ENCODE measurements at regions not wholly inside any gene's neighbourhood (a gene's known extent, or its start where the extent isn't known, plus 50 kb on each side); places are given as distances from the start of the nearest gene placed in this dataset.
A peak's percentile ranks its signal among the peaks of the same experiment; 100 is the strongest.

DNA sequence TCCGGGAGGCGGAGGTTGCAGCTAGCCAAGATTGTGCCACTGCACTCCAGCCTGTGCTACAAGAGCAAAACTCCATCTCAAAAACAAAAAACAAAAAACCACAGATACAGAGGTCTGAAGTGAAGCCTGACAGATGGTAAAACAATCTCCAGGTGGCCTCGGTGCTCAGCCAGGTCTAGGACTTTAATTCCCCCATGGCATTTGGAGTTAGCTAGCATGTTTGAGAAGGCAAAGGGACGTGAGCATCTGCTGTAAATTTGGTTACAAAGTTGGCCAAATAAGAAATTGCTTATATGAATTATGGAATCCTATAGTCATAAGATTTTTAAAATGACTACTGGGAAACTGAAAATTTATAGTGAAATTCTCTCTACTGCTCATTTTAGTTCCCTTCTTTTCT lies 98.3 kb upstream of the FMN2 start:
- Histone ChIP-seq H2AFZ (ENCODE audit: low read length) (no peak overlapping the region), H2AK5ac (ENCODE audit: low read depth, low read length) (no peak overlapping the region), H3K23ac (ENCODE audit: low read depth, low read length, poor library complexity) (no peak overlapping the region), H3K4me2 (ENCODE audit: insufficient read depth, low read length, poor library complexity, severe bottlenecking) (no peak overlapping the region), H3K27me3 (ENCODE audit: control insufficient read depth in 3 of 3, insufficient read depth in 3 of 3, low read depth in 1 of 3, low read length in 3 of 3) (peaks cover 0 to 36% (median 5%) of the 10 kb centered on the region in 3 experiments), H3K27ac (replicated peaks; ENCODE audit: low read length) (no peak overlapping the region), H3K36me3 (replicated peaks in 1 of 2; ENCODE audit: control insufficient read depth in 2 of 2, insufficient read depth in 2 of 2, low read length in 2 of 2) (no peaks in the 10 kb centered on the region), H2BK12ac (ENCODE audit: low read length) (no peak overlapping the region), H3K14ac (ENCODE audit: low read length) (no peak overlapping the region), H3K9me3 (replicated peaks in 1 of 2; ENCODE audit: control insufficient read depth in 2 of 2, insufficient read depth in 1 of 2, low read depth in 1 of 2, low read length in 2 of 2) (no peaks in the 10 kb centered on the region), H4K8ac (ENCODE audit: low read depth, low read length) (no peak overlapping the region), H3K9ac (ENCODE audit: low read depth, low read length, poor library complexity) (no peak overlapping the region), H3K79me1 (ENCODE audit: low read depth, low read length) (peaks cover 2% of the 10 kb centered on the region), H2BK120ac (ENCODE audit: low read depth, low read length) (no peak overlapping the region), H3K18ac (ENCODE audit: low read length) (no peak overlapping the region), H2BK5ac (ENCODE audit: low read length) (no peak overlapping the region), H3K4me1 (ENCODE audit: control insufficient read depth in 2 of 2, insufficient read depth in 1 of 2, low read depth in 1 of 2, low read length in 2 of 2) (no peaks in the 10 kb centered on the region), H2BK15ac (ENCODE audit: low read length) (no peak overlapping the region), H4K91ac (ENCODE audit: low read depth, low read length, poor library complexity) (no peak overlapping the region), H3K4me3 (ENCODE audit: low read length in 2 of 2) (no peak overlapping the region), H3K4ac (ENCODE audit: low read length) (no peak overlapping the region)
- DNase-seq (ENCODE audit: low spot score), result no peak
- no CpG with 5 or more reads among the region's 4 CpGs for WGBS, 2 donors (ENCODE audit: extremely low coverage in 2 of 2, insufficient read length in 2 of 2, insufficient replicate concordance in 1 of 2)

- Histone ChIP-seq H3K4me2 (ENCODE audit: insufficient read depth, low read length, poor library complexity, severe bottlenecking) (no peak overlapping the region), H3K9ac (ENCODE audit: low read depth, low read length, poor library complexity) (no peak overlapping the region), H3K79me1 (ENCODE audit: low read depth, low read length) (no peaks in the 10 kb centered on the region), H3K4me3 (ENCODE audit: low read length in 2 of 2) (no peak overlapping the region), H3K27ac (replicated peaks; ENCODE audit: low read length) (no peak overlapping the region), H4K91ac (ENCODE audit: low read depth, low read length, poor library complexity) (no peak overlapping the region), H2AK5ac (ENCODE audit: low read depth, low read length) (no peak overlapping the region), H3K9me3 (replicated peaks in 1 of 2; ENCODE audit: control insufficient read depth in 2 of 2, insufficient read depth in 1 of 2, low read depth in 1 of 2, low read length in 2 of 2) (no peaks in the 10 kb centered on the region), H2BK5ac (ENCODE audit: low read length) (no peak overlapping the region), H3K23ac (ENCODE audit: low read depth, low read length, poor library complexity) (no peak overlapping the region), H3K36me3 (replicated peaks in 1 of 2; ENCODE audit: control insufficient read depth in 2 of 2, insufficient read depth in 2 of 2, low read length in 2 of 2) (no peaks in the 10 kb centered on the region), H3K4me1 (ENCODE audit: control insufficient read depth in 2 of 2, insufficient read depth in 1 of 2, low read depth in 1 of 2, low read length in 2 of 2) (no peaks in the 10 kb centered on the region), H3K27me3 (ENCODE audit: control insufficient read depth in 3 of 3, insufficient read depth in 3 of 3, low read depth in 1 of 3, low read length in 3 of 3) (peaks cover 0 to 53% (median 5%) of the 10 kb centered on the region in 3 experiments), H3K4ac (ENCODE audit: low read length) (no peak overlapping the region), H2BK15ac (ENCODE audit: low read length) (no peak overlapping the region), H3K14ac (ENCODE audit: low read length) (no peak overlapping the region), H2BK120ac (ENCODE audit: low read depth, low read length) (no peak overlapping the region), H4K8ac (ENCODE audit: low read depth, low read length) (no peak overlapping the region), H2AFZ (ENCODE audit: low read length) (no peak overlapping the region), H2BK12ac (ENCODE audit: low read length) (no peak overlapping the region), H3K18ac (ENCODE audit: low read length) (no peak overlapping the region)
- DNase-seq (ENCODE audit: low spot score), result no peak
- WGBS, 2 donors (ENCODE audit: extremely low coverage in 2 of 2, insufficient read length in 2 of 2, insufficient replicate concordance in 1 of 2), result no CpG with 5 or more reads among the region's 3 CpGs
Observed at GRCh38 chr1:239995281-239995680, 96.4 kb upstream of the FMN2 start.

DNA sequence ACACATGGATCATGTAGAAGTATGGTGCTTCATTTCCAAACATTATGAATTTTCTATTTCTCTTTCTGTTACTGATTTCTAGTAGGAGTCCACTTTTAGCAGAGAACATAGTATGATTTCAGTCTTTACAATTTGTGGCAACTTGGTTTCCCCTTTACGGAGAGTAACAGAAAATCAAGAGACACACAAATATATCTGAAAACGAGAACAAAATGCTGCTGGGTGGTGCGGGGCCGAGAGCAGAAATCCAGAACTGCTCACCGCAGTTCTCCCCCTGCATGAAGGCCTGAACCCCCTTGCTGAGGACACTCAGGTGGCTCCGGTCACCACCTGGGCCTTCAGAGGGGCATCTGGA lies 94.5 kb upstream of the FMN2 start:
- Histone ChIP-seq H3K4me3 (ENCODE audit: low read length in 2 of 2) (peak overlapping the region in 1 of 2 donors; percentile 74), H3K18ac (ENCODE audit: low read length) (no peak overlapping the region), H2BK12ac (ENCODE audit: low read length) (no peak overlapping the region), H3K9me3 (replicated peaks in 1 of 2; ENCODE audit: control insufficient read depth in 2 of 2, insufficient read depth in 1 of 2, low read depth in 1 of 2, low read length in 2 of 2) (no peaks in the 10 kb centered on the region), H3K27me3 (ENCODE audit: control insufficient read depth in 3 of 3, insufficient read depth in 3 of 3, low read depth in 1 of 3, low read length in 3 of 3) (peaks cover 0 to 53% (median 5%) of the 10 kb centered on the region in 3 experiments), H4K91ac (ENCODE audit: low read depth, low read length, poor library complexity) (no peak overlapping the region), H2BK5ac (ENCODE audit: low read length) (no peak overlapping the region), H3K4me1 (ENCODE audit: control insufficient read depth in 2 of 2, insufficient read depth in 1 of 2, low read depth in 1 of 2, low read length in 2 of 2) (no peaks in the 10 kb centered on the region), H3K4me2 (ENCODE audit: insufficient read depth, low read length, poor library complexity, severe bottlenecking) (no peak overlapping the region), H4K8ac (ENCODE audit: low read depth, low read length) (no peak overlapping the region), H2BK120ac (ENCODE audit: low read depth, low read length) (no peak overlapping the region), H3K9ac (ENCODE audit: low read depth, low read length, poor library complexity) (no peak overlapping the region), H3K79me1 (ENCODE audit: low read depth, low read length) (no peaks in the 10 kb centered on the region), H2AFZ (ENCODE audit: low read length) (peak overlapping the region; percentile 85), H3K14ac (ENCODE audit: low read length) (no peak overlapping the region), H2AK5ac (ENCODE audit: low read depth, low read length) (no peak overlapping the region), H3K4ac (ENCODE audit: low read length) (no peak overlapping the region), H3K27ac (replicated peaks; ENCODE audit: low read length) (no peak overlapping the region), H2BK15ac (ENCODE audit: low read length) (no peak overlapping the region), H3K23ac (ENCODE audit: low read depth, low read length, poor library complexity) (no peak overlapping the region), H3K36me3 (replicated peaks in 1 of 2; ENCODE audit: control insufficient read depth in 2 of 2, insufficient read depth in 2 of 2, low read length in 2 of 2) (no peaks in the 10 kb centered on the region)
- DNase-seq (ENCODE audit: low spot score), result no peak
- WGBS, 2 donors (ENCODE audit: extremely low coverage in 2 of 2, insufficient read length in 2 of 2, insufficient replicate concordance in 1 of 2), result no CpG with 5 or more reads among the region's 6 CpGs

- no peak overlapping the region for H2BK5ac ChIP-seq (ENCODE audit: low read length)
- peak; percentile 14 for DNase-seq (ENCODE audit: low spot score)
- H3K4me1 ChIP-seq (ENCODE audit: control insufficient read depth in 2 of 2, insufficient read depth in 1 of 2, low read depth in 1 of 2, low read length in 2 of 2), result no peaks in the 10 kb centered on the region
- H3K9ac ChIP-seq (ENCODE audit: low read depth, low read length, poor library complexity), result no peak overlapping the region
- no peak overlapping the region for H2BK15ac ChIP-seq (ENCODE audit: low read length)
- H4K8ac ChIP-seq (ENCODE audit: low read depth, low read length), result no peak overlapping the region
- H3K23ac ChIP-seq (ENCODE audit: low read depth, low read length, poor library complexity), result no peak overlapping the region
- peak overlapping the region; percentile 85 for H2AFZ ChIP-seq (ENCODE audit: low read length)
- no peak overlapping the region for H2AK5ac ChIP-seq (ENCODE audit: low read depth, low read length)
- no peak overlapping the region for H2BK12ac ChIP-seq (ENCODE audit: low read length)
- no peak overlapping the region for H3K14ac ChIP-seq (ENCODE audit: low read length)
- H3K79me1 ChIP-seq (ENCODE audit: low read depth, low read length), result no peaks in the 10 kb centered on the region
- H3K18ac ChIP-seq (ENCODE audit: low read length), result peak overlapping the region; percentile 48
- no peak overlapping the region for H3K4ac ChIP-seq (ENCODE audit: low read length)
- H3K27me3 ChIP-seq (ENCODE audit: control insufficient read depth in 3 of 3, insufficient read depth in 3 of 3, low read depth in 1 of 3, low read length in 3 of 3), result peaks cover 0 to 53% (median 5%) of the 10 kb centered on the region in 3 experiments
- H4K91ac ChIP-seq (ENCODE audit: low read depth, low read length, poor library complexity), result no peak overlapping the region
- H2BK120ac ChIP-seq (ENCODE audit: low read depth, low read length), result no peak overlapping the region
- H3K4me2 ChIP-seq (ENCODE audit: insufficient read depth, low read length, poor library complexity, severe bottlenecking), result peak overlapping the region; percentile 54
- H3K27ac ChIP-seq (replicated peaks; ENCODE audit: low read length), result no peak overlapping the region
- WGBS, 2 donors (ENCODE audit: extremely low coverage in 2 of 2, insufficient read length in 2 of 2, insufficient replicate concordance in 1 of 2), result no CpG with 5 or more reads among the region's 104 CpGs
- H3K4me3 ChIP-seq (ENCODE audit: low read length in 2 of 2), result peak overlapping the region in 1 of 2 donors; percentile 74
- no peaks in the 10 kb centered on the region for H3K36me3 ChIP-seq (replicated peaks in 1 of 2; ENCODE audit: control insufficient read depth in 2 of 2, insufficient read depth in 2 of 2, low read length in 2 of 2)
- H3K9me3 ChIP-seq (replicated peaks in 1 of 2; ENCODE audit: control insufficient read depth in 2 of 2, insufficient read depth in 1 of 2, low read depth in 1 of 2, low read length in 2 of 2), result no peaks in the 10 kb centered on the region
Observed at GRCh38 chr1:239997515-239998311, 94.0 kb upstream of the FMN2 start.
